GM20000 (cell line): ENCODE measurements at regions not wholly inside any gene's neighbourhood (a gene's known extent, or its start where the extent isn't known, plus 50 kb on each side); places are given as distances from the start of the nearest gene placed in this dataset.

ENCODE experiments used
- DNase-seq: peaks from one replicate; pipeline ENCODE4 v3.0.0; 2012; ENCODE audit warnings: low spot score
- TF ChIP-seq, protein P1 (sequence below): IDR thresholded peaks from 2 replicates; pipeline ENCODE4 v1.5.1; 2012; ENCODE audit warnings: mild to moderate bottlenecking, control low read depth; ENCODE audit errors: extremely low read depth, missing control alignments

DNA sequence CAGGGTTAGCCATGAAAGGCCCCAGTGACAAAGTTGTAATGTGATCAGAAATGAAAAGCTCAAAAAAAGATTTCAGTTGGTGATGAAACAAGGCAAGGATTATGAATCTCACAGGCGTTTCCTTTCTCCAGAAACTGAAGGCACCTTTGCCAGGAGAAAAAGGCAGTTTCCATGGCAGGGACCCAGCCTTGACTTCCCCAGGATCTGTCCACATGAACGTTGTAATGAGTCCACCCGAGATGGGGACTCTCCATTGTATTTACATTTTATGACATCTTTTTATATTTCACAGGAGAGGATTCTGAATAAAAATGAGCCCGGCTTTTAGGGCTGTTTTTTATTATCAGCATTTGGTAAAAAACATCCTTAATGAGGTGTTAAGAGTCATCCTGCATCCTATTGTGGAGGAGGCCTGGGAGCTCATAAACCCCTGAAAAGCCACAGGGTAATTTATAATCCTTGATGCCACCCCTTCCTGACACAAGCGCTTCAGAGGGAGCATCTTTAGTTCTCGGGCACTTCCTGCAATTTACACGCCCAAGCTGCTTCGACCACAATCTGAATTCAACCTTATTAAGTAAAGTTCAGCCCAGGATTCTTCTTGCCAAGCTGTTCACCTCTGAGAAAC is 74.1 kb upstream of the SALL4 start:
- TF ChIP-seq, protein P1, sequence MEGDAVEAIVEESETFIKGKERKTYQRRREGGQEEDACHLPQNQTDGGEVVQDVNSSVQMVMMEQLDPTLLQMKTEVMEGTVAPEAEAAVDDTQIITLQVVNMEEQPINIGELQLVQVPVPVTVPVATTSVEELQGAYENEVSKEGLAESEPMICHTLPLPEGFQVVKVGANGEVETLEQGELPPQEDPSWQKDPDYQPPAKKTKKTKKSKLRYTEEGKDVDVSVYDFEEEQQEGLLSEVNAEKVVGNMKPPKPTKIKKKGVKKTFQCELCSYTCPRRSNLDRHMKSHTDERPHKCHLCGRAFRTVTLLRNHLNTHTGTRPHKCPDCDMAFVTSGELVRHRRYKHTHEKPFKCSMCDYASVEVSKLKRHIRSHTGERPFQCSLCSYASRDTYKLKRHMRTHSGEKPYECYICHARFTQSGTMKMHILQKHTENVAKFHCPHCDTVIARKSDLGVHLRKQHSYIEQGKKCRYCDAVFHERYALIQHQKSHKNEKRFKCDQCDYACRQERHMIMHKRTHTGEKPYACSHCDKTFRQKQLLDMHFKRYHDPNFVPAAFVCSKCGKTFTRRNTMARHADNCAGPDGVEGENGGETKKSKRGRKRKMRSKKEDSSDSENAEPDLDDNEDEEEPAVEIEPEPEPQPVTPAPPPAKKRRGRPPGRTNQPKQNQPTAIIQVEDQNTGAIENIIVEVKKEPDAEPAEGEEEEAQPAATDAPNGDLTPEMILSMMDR = no peak
- no peak for DNase-seq

GRCh38 chr20:51873652-51874051 is 71.3 kb upstream of the SALL4 start:
- no peak for DNase-seq
- TF ChIP-seq, protein P1 = no peak

DNA sequence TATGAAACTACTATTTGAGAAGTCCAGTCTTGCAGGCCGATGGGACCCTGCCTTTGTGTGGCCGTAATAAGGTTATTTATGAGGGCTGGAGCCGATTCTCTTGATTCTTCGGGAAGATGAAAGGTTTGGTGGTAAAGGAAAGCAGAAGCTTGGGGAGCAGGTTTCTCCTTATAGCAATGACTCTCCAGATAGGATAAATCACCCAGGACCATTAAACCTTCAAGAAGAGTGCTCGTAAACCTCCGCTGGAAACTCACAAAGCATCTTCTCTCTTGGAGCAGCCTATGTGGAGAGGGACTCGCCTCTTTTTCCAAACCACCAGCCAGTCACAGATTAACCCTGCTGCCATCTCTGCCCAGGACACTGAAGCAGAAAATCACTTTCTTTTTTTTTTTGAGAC is 69.6 kb upstream of the SALL4 start:
- DNase-seq = no peak
- TF ChIP-seq, protein P1 = no peak

- TF ChIP-seq, protein P1 = no peak
- DNase-seq = no peak
These were observed 66.7 kb upstream of the SALL4 start for GRCh38 chr20:51869002-51869401.

DNA sequence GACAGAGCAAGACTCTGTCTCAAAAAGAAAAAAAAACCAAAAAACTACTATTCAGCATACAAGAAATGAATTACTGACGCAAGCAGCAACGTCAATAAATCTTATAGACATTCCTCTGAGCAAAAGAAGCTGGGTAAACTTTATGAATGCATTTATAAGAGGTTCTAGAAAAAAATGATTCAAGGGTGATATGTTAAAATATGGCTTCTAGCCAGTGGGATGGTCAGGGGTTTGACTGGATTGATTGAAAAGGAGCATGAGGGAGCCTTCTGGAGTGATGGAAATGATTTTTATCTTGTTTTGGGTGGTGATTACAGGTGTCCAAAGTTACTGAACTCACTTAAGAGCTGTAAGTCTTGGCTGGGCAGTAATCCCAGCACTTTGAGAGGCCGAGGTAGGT is 64.9 kb upstream of the SALL4 start:
- DNase-seq = no peak
- TF ChIP-seq, protein P1 = no peak

DNA sequence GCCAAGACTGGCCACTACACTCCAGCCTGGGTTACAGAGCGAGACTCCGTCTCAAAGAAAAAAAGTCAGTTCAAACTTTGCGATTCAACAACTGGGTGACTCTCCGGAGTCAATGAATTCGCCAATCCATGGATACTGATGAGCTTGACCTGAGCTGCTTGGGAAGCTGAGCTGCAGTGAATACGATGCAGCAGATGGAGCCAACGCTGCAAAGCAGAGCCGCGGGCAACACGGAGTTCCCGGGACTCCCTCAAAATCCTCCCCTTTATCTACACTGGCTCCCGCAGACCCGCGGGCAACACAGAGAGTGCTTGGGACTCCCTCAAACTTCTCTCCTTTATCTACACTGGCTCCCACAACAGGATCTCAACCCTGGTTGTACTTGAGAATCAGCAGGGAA is 62.6 kb upstream of the SALL4 start:
- no peak for DNase-seq
- TF ChIP-seq, protein P1 = no peak

DNA sequence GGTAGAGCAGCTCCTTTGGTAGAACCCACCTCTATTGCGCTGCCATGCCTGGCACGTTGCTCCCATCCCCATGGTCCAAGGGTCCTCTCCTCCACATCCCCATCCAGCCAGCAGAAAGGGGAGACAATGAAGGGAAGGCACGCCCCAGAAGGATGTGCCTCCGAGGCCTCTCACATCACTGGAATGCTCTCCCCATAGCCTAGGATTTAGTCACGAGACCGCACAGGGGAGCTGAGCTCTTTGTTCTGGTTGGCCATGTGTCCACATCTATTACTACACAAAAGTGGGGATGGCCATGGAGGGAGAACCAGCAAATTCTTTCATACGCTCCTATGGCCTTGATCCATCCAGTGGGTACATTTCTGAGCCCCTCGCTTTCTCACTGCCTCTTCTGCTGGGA is 60.5 kb upstream of the SALL4 start:
- TF ChIP-seq, protein P1 = no peak
- DNase-seq = no peak
